Upper lobe of right lung (tissue), 1 donor: ENCODE measurements at regions not wholly inside any gene's neighbourhood (a gene's known extent, or its start where the extent isn't known, plus 50 kb on each side); places are given as distances from the start of the nearest gene placed in this dataset.

Experiments
- ATAC-seq: fragments of 200-7000 bp; cut with Tn5 transposase; one replicate; pipeline ENCODE4 v1.9.1; 2020; ENCODE audit warnings: mild to moderate bottlenecking, moderate library complexity
- DNase-seq: peaks from one replicate; pipeline ENCODE4 v3.0.0-alpha.2; 2020
- H3K27ac ChIP-seq: fragments of 200-600 bp; one replicate; pipeline ENCODE4 v1.8.0; 2022
- H3K27me3 ChIP-seq: fragments of 200-600 bp; one replicate; pipeline ENCODE4 v1.8.0; 2022; ENCODE audit warnings: mild to moderate bottlenecking
- H3K36me3 ChIP-seq: fragments of 200-600 bp; one replicate; pipeline ENCODE4 v1.8.0; 2022
- H3K4me1 ChIP-seq: fragments of 200-600 bp; one replicate; pipeline ENCODE4 v1.8.0; 2022
- H3K4me3 ChIP-seq: fragments of 200-600 bp; one replicate; pipeline ENCODE4 v1.8.0; 2022; ENCODE audit warnings: mild to moderate bottlenecking
- H3K9me3 ChIP-seq: fragments of 200-600 bp; one replicate; pipeline ENCODE4 v1.8.0; 2022
- intact Hi-C: fragments of 100-400 bp; cut with DNase I; formaldehyde crosslinking; loops from one replicate; pipeline ENCODE4 v1.11.0; 2022
- TF ChIP-seq, protein P1 (sequence below): fragments of 200-600 bp; IDR thresholded peaks from one replicate; pipeline ENCODE4 v1.8.0; 2022; ENCODE audit warnings: antibody characterized with exemption
- donor health status: DM: no; HTN: yes; CAD: no; lungs with severe emphysema.

DNA sequence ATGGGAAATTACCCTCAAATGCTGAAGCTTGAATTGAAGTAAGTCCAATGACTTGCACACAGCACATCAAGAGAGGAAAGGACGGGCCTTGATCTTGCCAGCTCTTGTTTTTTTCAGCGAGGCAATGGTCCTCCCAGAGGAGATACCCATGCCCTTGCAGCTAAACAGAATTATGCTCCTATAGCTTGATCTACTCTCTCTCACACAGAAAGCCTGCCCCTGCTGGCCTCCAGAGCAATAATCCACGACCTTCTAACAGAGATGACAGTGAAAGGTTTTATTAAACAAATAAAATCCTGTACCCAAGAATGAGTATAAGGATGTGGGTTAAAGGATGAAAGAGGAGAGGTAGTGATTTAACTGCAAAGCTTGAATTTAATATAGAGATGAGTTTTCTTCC lies 268.0 kb downstream of the ADRA2A start:
- no peaks in the 10 kb centered on the region for H3K36me3 ChIP-seq
- H3K4me3 ChIP-seq, result no peak overlapping the region
- ATAC-seq (no peak), DNase-seq (no peak)
- H3K9me3 ChIP-seq, result no peaks in the 10 kb centered on the region
- no peak overlapping the region for H3K27ac ChIP-seq
- H3K27me3 ChIP-seq, result no peaks in the 10 kb centered on the region
- intact Hi-C loops, result no loop called here
- TF ChIP-seq, protein P1, sequence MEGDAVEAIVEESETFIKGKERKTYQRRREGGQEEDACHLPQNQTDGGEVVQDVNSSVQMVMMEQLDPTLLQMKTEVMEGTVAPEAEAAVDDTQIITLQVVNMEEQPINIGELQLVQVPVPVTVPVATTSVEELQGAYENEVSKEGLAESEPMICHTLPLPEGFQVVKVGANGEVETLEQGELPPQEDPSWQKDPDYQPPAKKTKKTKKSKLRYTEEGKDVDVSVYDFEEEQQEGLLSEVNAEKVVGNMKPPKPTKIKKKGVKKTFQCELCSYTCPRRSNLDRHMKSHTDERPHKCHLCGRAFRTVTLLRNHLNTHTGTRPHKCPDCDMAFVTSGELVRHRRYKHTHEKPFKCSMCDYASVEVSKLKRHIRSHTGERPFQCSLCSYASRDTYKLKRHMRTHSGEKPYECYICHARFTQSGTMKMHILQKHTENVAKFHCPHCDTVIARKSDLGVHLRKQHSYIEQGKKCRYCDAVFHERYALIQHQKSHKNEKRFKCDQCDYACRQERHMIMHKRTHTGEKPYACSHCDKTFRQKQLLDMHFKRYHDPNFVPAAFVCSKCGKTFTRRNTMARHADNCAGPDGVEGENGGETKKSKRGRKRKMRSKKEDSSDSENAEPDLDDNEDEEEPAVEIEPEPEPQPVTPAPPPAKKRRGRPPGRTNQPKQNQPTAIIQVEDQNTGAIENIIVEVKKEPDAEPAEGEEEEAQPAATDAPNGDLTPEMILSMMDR, result no peak
- no peaks in the 10 kb centered on the region for H3K4me1 ChIP-seq

DNA sequence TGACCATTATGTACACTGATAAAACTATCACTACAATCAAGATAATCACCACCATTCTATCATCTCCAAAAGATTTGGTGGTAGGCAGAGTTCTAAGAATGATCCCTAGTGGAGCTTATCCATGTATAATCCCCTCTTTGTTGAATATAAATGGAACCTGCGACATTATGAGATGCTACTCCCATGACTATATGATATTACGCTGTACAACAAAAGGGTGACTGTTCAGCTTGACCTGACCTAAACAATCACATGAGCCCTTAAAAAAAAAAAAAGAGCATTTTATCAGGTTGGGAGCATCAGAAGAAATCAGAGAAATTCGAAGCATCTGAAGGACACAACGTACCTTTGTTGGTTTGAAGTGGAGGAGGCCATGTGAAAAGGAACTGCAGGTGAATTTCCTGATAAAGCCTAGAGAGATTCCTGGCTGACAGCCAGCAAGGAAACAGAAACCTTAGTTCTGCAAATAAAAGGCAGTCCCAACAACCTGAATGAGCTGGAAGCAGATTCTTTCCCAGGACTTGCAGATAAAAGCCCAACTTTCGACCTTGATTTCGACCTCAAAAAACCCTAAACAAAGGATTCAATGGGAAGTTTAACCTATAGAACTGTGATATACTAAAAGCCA lies 270.7 kb downstream of the ADRA2A start:
- no peaks in the 10 kb centered on the region for H3K9me3 ChIP-seq
- H3K4me3 ChIP-seq, result no peak overlapping the region
- no peaks in the 10 kb centered on the region for H3K36me3 ChIP-seq
- no peaks in the 10 kb centered on the region for H3K27me3 ChIP-seq
- no peak overlapping the region for H3K27ac ChIP-seq
- DNase-seq, result no peak
- TF ChIP-seq, protein P1, result no peak
- peak; percentile 54 for ATAC-seq
- intact Hi-C loops, result no loop called here
- H3K4me1 ChIP-seq, result no peaks in the 10 kb centered on the region

DNA sequence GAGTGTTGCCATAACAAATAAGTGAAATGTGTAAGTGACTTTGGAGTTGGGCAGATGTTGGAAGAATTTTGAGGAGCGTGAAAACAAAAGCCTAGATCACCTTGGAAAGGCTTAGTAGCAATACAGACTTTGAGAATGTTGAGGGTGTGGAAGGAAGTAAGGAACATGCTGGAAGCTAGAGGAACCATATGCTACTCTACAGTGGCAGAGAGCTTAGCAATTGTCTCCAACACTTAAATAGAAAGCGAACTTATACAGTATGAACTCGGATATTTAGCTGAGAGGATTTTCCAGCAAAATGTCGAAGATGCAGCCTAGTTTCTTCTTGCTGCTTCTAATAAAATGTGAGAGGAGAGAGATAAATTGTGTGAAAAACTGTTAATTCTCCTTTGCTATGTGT lies 271.2 kb downstream of the ADRA2A start:
- intact Hi-C loops, result no loop called here
- ATAC-seq (no peak), DNase-seq (no peak)
- H3K27me3 ChIP-seq, result no peaks in the 10 kb centered on the region
- no peaks in the 10 kb centered on the region for H3K9me3 ChIP-seq
- TF ChIP-seq, protein P1, result no peak
- no peak overlapping the region for H3K27ac ChIP-seq
- H3K4me1 ChIP-seq, result no peaks in the 10 kb centered on the region
- no peaks in the 10 kb centered on the region for H3K36me3 ChIP-seq
- no peak overlapping the region for H3K4me3 ChIP-seq

DNA sequence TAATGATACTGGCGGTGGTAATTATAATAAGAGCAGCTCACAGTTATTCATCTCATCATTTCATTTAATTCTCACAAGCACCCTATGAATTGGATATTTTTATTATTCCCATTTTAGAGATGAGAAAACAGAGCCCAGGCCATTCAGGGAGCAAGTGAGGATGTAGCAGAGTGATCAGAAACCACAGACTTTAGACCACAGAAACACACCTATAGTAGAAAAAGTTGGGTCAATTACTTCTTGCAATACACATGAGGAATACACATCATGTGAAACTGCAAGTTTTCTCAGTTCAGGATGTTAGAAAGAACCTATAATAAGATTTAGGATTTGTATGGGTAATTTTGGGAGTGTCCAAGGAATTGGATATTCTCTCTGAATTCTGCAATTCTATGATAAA lies 278.0 kb downstream of the ADRA2A start:
- ATAC-seq (no peak), DNase-seq (no peak)
- Histone ChIP-seq H3K27ac (no peak overlapping the region), H3K4me3 (no peak overlapping the region), H3K4me1 (no peaks in the 10 kb centered on the region), H3K27me3 (no peaks in the 10 kb centered on the region), H3K9me3 (no peaks in the 10 kb centered on the region), H3K36me3 (no peaks in the 10 kb centered on the region)
- TF ChIP-seq, protein P1, result no peak
- intact Hi-C loops, result no loop called here

DNA sequence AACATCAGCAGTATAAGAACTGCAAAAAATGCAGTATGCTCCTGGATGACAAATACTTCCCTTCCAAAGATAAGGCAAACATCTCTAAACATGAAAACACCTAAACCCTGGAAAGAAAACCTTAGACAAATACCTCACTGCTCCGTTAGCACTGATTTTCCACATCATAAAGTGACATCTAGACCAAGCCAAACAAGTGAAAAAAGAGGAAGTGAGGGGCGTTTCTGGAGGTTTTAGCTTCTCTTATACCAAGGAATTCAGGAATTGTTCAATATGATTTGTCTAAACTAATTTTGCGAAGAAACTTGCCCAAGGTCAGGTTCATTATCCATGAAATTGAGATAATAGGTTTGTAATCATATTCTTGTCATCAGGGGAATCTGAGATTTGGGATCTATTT lies 279.7 kb downstream of the ADRA2A start:
- H3K4me3 ChIP-seq, result no peak overlapping the region
- intact Hi-C loops, result no loop called here
- no peaks in the 10 kb centered on the region for H3K9me3 ChIP-seq
- TF ChIP-seq, protein P1, result no peak
- H3K27ac ChIP-seq, result no peak overlapping the region
- no peaks in the 10 kb centered on the region for H3K36me3 ChIP-seq
- H3K27me3 ChIP-seq, result peaks cover 3% of the 10 kb centered on the region
- no peaks in the 10 kb centered on the region for H3K4me1 ChIP-seq
- DNase-seq, result no peak
- no peak for ATAC-seq

DNA sequence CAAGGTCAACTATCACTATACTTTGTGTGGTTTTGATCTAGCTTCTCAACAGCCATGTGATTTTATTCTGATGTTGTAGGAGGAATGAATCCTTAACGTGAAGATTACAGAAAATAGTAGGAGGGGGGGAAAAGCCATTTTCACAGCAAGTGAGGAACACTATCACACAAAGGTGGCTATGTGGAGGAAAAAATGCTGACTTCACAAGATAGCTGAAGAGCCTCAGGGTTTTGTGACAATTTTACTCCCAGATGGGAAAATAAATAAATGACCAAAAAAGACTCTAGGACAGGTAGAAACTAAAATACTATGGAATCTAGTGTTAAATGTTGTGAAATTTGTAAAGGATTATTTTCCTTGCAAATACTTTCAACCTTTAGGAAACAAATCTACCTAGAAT lies 281.0 kb downstream of the ADRA2A start:
- TF ChIP-seq, protein P1, result no peak
- H3K4me1 ChIP-seq, result no peaks in the 10 kb centered on the region
- no peak overlapping the region for H3K4me3 ChIP-seq
- no peak for ATAC-seq
- no peaks in the 10 kb centered on the region for H3K9me3 ChIP-seq
- intact Hi-C loops, result no loop called here
- H3K36me3 ChIP-seq, result no peaks in the 10 kb centered on the region
- peaks cover 3% of the 10 kb centered on the region for H3K27me3 ChIP-seq
- no peak overlapping the region for H3K27ac ChIP-seq
- DNase-seq, result no peak
